IMR-90 (cell line): ENCODE measurements at regions not wholly inside any gene's neighbourhood (a gene's known extent, or its start where the extent isn't known, plus 50 kb on each side); places are given as distances from the start of the nearest gene placed in this dataset.

Experiments
- ATAC-seq: fragments of 200-7000 bp; cut with Tn5 transposase; 2 replicates; pipeline ENCODE4 v1.9.1; 2020; ENCODE audit warnings: low read depth, mild to moderate bottlenecking, moderate library complexity
- BruUV-seq: library from RNA; stranded (reverse); fragments of 400-500 nt; replicated peaks from 2 replicates; lab custom pipeline; 2021; lab: Mats Ljungman, UMichigan
- CTCF ChIA-PET: fragments of 300-600 bp; formaldehyde crosslinking; extraction: SDS; loops from one replicate; lab custom pipeline; 2021; ENCODE audit warnings: antibody characterized with exemption; lab: Yijun Ruan, JAX
- POLR2A ChIA-PET: fragments of 300-600 bp; sonication (Branson Sonifier 250); formaldehyde crosslinking; loops from one replicate; lab custom pipeline; 2022; ENCODE audit warnings: antibody characterized with exemption; ENCODE audit not compliant: unreplicated experiment; lab: Charles Lee
- DNase-seq: peaks from one replicate; pipeline ENCODE4 v3.0.0; 2013
- H2AFZ ChIP-seq: replicated peaks from 2 replicates; pipeline ENCODE3; 2013; ENCODE audit warnings: low read length, mild to moderate bottlenecking; ENCODE audit not compliant: poor library complexity
- H2AK5ac ChIP-seq: 2 replicates; pipeline ENCODE4 v1.6.1; 2013; ENCODE audit warnings: low read depth, low read length, inconsistent platforms
- H2AK9ac ChIP-seq: replicated peaks from 2 replicates; pipeline ENCODE3; 2013; ENCODE audit warnings: mild to moderate bottlenecking, low read depth, low read length, moderate library complexity; ENCODE audit not compliant: poor library complexity
- H2BK120ac ChIP-seq: 2 replicates; pipeline ENCODE4 v1.6.1; 2013; ENCODE audit warnings: low read depth, low read length, inconsistent platforms
- H2BK15ac ChIP-seq: 3 replicates; pipeline ENCODE4 v1.6.1; 2013; ENCODE audit warnings: low read depth, low read length, inconsistent platforms
- H2BK20ac ChIP-seq: 2 replicates; pipeline ENCODE4 v1.6.1; 2013; ENCODE audit warnings: low read depth, mild to moderate bottlenecking, inconsistent platforms, low read length, moderate library complexity
- H2BK5ac ChIP-seq: 2 replicates; pipeline ENCODE4 v1.6.1; 2013; ENCODE audit warnings: mild to moderate bottlenecking, low read depth, low read length, inconsistent platforms; ENCODE audit not compliant: poor library complexity, severe bottlenecking
- H3K14ac ChIP-seq: replicated peaks from 2 replicates; pipeline ENCODE4 v1.6.1; 2013; ENCODE audit warnings: low read depth, low read length, inconsistent platforms
- H3K18ac ChIP-seq: 2 replicates; pipeline ENCODE4 v1.6.1; 2013; ENCODE audit warnings: low read depth, low read length, control low read depth
- H3K23ac ChIP-seq: 2 replicates; pipeline ENCODE4 v1.6.1; 2013; ENCODE audit warnings: low read depth, low read length, inconsistent platforms
- H3K27ac ChIP-seq: 2 replicates; pipeline ENCODE4 v1.5.1; 2013; ENCODE audit warnings: mild to moderate bottlenecking, control low read depth, low read length; ENCODE audit not compliant: insufficient read depth
- H3K27me3 ChIP-seq: 2 replicates; pipeline ENCODE4 v1.6.1; 2013; ENCODE audit warnings: low read length; ENCODE audit not compliant: control insufficient read depth, insufficient read depth
- H3K36me3 ChIP-seq: 2 replicates; pipeline ENCODE4 v1.6.1; 2013; ENCODE audit warnings: low read length, mixed read lengths; ENCODE audit not compliant: control insufficient read depth, insufficient read depth
- H3K4ac ChIP-seq: 2 replicates; pipeline ENCODE4 v1.6.1; 2013; ENCODE audit warnings: low read depth, low read length, inconsistent platforms
- H3K4me1 ChIP-seq: 2 replicates; pipeline ENCODE4 v1.6.1; 2013; ENCODE audit warnings: low read length, mixed read lengths; ENCODE audit not compliant: control insufficient read depth, insufficient read depth
- H3K4me2 ChIP-seq: 2 replicates; pipeline ENCODE4 v1.6.1; 2013; ENCODE audit warnings: low read depth, mild to moderate bottlenecking, control low read depth, low read length, moderate library complexity
- H3K4me3 ChIP-seq: 2 replicates; pipeline ENCODE4 v1.5.1; 2013; ENCODE audit warnings: low read depth, mild to moderate bottlenecking, control low read depth, low read length, moderate library complexity; ENCODE audit not compliant: insufficient read depth
- H3K56ac ChIP-seq: 2 replicates; pipeline ENCODE4 v1.6.1; 2013; ENCODE audit warnings: low read length, inconsistent platforms; ENCODE audit not compliant: insufficient read depth; ENCODE audit errors: extremely low read depth
- H3K79me1 ChIP-seq, 2 experiments: 2 replicates each; pipeline ENCODE4 v1.6.1; 2013; ENCODE audit warnings: low read length in 2 of 2, inconsistent platforms in 1 of 2, low read depth in 1 of 2
- H3K9ac ChIP-seq: 2 replicates; pipeline ENCODE4 v1.6.1; 2013; ENCODE audit warnings: low read depth, low read length, control low read depth
- H3K9me1 ChIP-seq: 2 replicates; pipeline ENCODE4 v1.6.1; 2013; ENCODE audit warnings: low read length, inconsistent platforms; ENCODE audit not compliant: insufficient read depth
- H3K9me3 ChIP-seq: 2 replicates; pipeline ENCODE4 v1.6.1; 2013; ENCODE audit warnings: low read length; ENCODE audit not compliant: control insufficient read depth, insufficient read depth
- H4K20me1 ChIP-seq: 2 replicates; pipeline ENCODE4 v1.6.1; 2013; ENCODE audit warnings: low read length, inconsistent platforms; ENCODE audit not compliant: insufficient read depth
- H4K5ac ChIP-seq: 2 replicates; pipeline ENCODE4 v1.6.1; 2013; ENCODE audit warnings: mild to moderate bottlenecking, low read depth, low read length, control low read depth
- H4K8ac ChIP-seq, 2 experiments: 2 replicates each; pipeline ENCODE4 v1.6.1; 2013; ENCODE audit warnings: low read depth in 2 of 2, low read length in 2 of 2, control low read depth in 1 of 2, inconsistent platforms in 1 of 2
- H4K91ac ChIP-seq: 2 replicates; pipeline ENCODE4 v1.6.1; 2013; ENCODE audit warnings: low read depth, low read length, inconsistent platforms; ENCODE audit not compliant: insufficient read depth
- CEBPB ChIP-seq: IDR thresholded peaks from 2 replicates; pipeline ENCODE4 v1.6.1; 2012; ENCODE audit warnings: low read depth, low read length, improper control_type of control experiment
- CHD1 ChIP-seq: IDR thresholded peaks from 2 replicates; pipeline ENCODE4 v1.6.1; 2012; ENCODE audit warnings: low read depth, low read length, improper control_type of control experiment
- MAZ ChIP-seq: IDR thresholded peaks from 2 replicates; pipeline ENCODE4 v1.6.1; 2012; ENCODE audit warnings: low read depth, mild to moderate bottlenecking, low read length, improper control_type of control experiment, moderate library complexity, borderline replicate concordance
- POLR2A ChIP-seq: IDR thresholded peaks from 2 replicates; pipeline ENCODE4 v1.6.1; 2012; ENCODE audit warnings: mild to moderate bottlenecking, low read depth, low read length
- RAD21 ChIP-seq: IDR thresholded peaks from 2 replicates; pipeline ENCODE4 v1.6.1; 2012; ENCODE audit warnings: low read length, improper control_type of control experiment
- RFX5 ChIP-seq: IDR thresholded peaks from 2 replicates; pipeline ENCODE4 v1.8.0; 2012; ENCODE audit warnings: low read depth, mild to moderate bottlenecking, low read length, moderate library complexity
- SMC3 ChIP-seq: fragments of 150-350 bp; IDR thresholded peaks from 2 replicates; pipeline ENCODE4 v1.6.1; 2016; ENCODE audit warnings: low read depth, mild to moderate bottlenecking, antibody characterized with exemption, low read length, moderate library complexity
- WGBS, 2 experiments: methylation state at CpG; one replicate each; pipeline versions ENCODE4 v1.1.5 to v1.1.7; 2013; ENCODE audit warnings: missing lambda C conversion rate in 2 of 2; ENCODE audit not compliant: insufficient read length in 1 of 2; ENCODE audit errors: extremely low coverage in 2 of 2; 5-methylcytosine and 5-hydroxymethylcytosine counted together
- dilution Hi-C: fragments of 300-500 bp; cut with HindIII; formaldehyde crosslinking; loops from one replicate; pipeline ENCODE4 v1.14.3; 2018; ENCODE audit warnings: low sequenced_read_pairs; ENCODE audit not compliant: unreplicated experiment
- in situ Hi-C: fragments of 300-500 bp; cut with MboI; formaldehyde crosslinking; loops from 3 replicates; pipeline ENCODE4 v1.14.3; 2019; ENCODE audit warnings: low sequenced_read_pairs, inconsistent platforms, mixed read lengths
- intact Hi-C: fragments of 100-400 bp; cut with micrococcal nuclease; formaldehyde crosslinking; loops from 2 replicates; pipeline ENCODE4 v1.10.0; 2022

GRCh38 chr2:5442736-5443135 lies 249.4 kb upstream of the SOX11 start:
- intact Hi-C loops (no loop called here), dilution Hi-C loops (no loop called here), in situ Hi-C loops (no loop called here)
- POLR2A ChIA-PET, result no interaction called here
- 80% methylated on average over 1 of the region's 9 CpGs; no CpG with 5 or more reads in 1 of the 2 experiments for WGBS, 2 experiments
- Histone ChIP-seq H3K4me3 (no peak overlapping the region), H4K91ac (no peak overlapping the region), H2AK5ac (no peak overlapping the region), H3K18ac (no peak overlapping the region), H3K27ac (no peak overlapping the region), H2AK9ac (no peak overlapping the region), H4K5ac (no peak overlapping the region), H3K56ac (no peak overlapping the region), H4K20me1 (no peaks in the 10 kb centered on the region), H3K23ac (no peak overlapping the region), H3K4me2 (no peak overlapping the region), H3K9ac (no peak overlapping the region), H3K36me3 (no peaks in the 10 kb centered on the region), H2BK15ac (no peak overlapping the region), H3K4me1 (no peaks in the 10 kb centered on the region), H2BK120ac (no peak overlapping the region), H3K4ac (no peak overlapping the region), H2BK20ac (no peak overlapping the region), H4K8ac (no peak overlapping the region), H2AFZ (no peak overlapping the region), H3K27me3 (no peaks in the 10 kb centered on the region), H3K9me3 (peaks cover 7% of the 10 kb centered on the region; the same call in 1 of the 2 replicates), H3K79me1 (no peaks in the 10 kb centered on the region), H2BK5ac (no peak overlapping the region), H3K9me1 (no peaks in the 10 kb centered on the region), H3K14ac (no peak overlapping the region)
- TF ChIP-seq MAZ (no peak), RAD21 (no peak), CHD1 (no peak), SMC3 (no peak), CEBPB (no peak), RFX5 (no peak), POLR2A (no peak)
- ATAC-seq (no peak), DNase-seq (no peak)
- CTCF ChIA-PET, result no interaction called here
- no TSS peak for BruUV-seq
